K562 (cell line): ENCODE measurements at regions not wholly inside any gene's neighbourhood (a gene's known extent, or its start where the extent isn't known, plus 50 kb on each side); places are given as distances from the start of the nearest gene placed in this dataset.

Source experiments
- ARID3B ChIP-seq: fragments of 250-450 bp; sonication (Bioruptor Pico); IDR thresholded peaks from 2 replicates; pipeline ENCODE4 v1.4.0; 2020; ENCODE audit warnings: borderline replicate concordance
- CBX3 ChIP-seq, 2 experiments: IDR thresholded peaks; 1 replicate in 1 of 2; 2 replicates in 1 of 2; pipeline ENCODE4 v1.6.1; 2012; ENCODE audit warnings: inconsistent platforms in 2 of 2, low read length in 2 of 2, borderline replicate concordance in 1 of 2, control low read depth in 1 of 2
- ILF3 ChIP-seq: fragments of 450-650 bp; IDR thresholded peaks from 2 replicates; pipeline ENCODE4 v1.6.1; 2018; ENCODE audit warnings: antibody characterized with exemption, mild to moderate bottlenecking, moderate library complexity, borderline replicate concordance
- MNT ChIP-seq, 2 experiments: fragments of 450-650 bp; conservative IDR thresholded peaks; 2 replicates each; pipeline ENCODE4 v1.6.1; 2017; ENCODE audit warnings: mild to moderate bottlenecking in 2 of 2, moderate library complexity in 2 of 2
- RUNX1 ChIP-seq: sonication (generic); IDR thresholded peaks from 2 replicates; pipeline ENCODE4 v1.6.1; 2016; ENCODE audit warnings: antibody characterized with exemption, low read depth
- SOX6 ChIP-seq: fragments of 450-650 bp; IDR thresholded peaks from 2 replicates; pipeline ENCODE4 v1.6.1; 2014; ENCODE audit warnings: mild to moderate bottlenecking
- TRIM28 ChIP-seq: fragments of 450-650 bp; IDR thresholded peaks from 2 replicates; pipeline ENCODE4 v1.6.1; 2017
- TF ChIP-seq, protein P1 (sequence below), 3 experiments: IDR thresholded peaks in 2 of 3; conservative IDR thresholded peaks in 1 of 3; 2 replicates each; pipeline ENCODE4 v1.5.1; 2011 to 2012; ENCODE audit warnings: low read length in 3 of 3, mild to moderate bottlenecking in 3 of 3, control low read depth in 2 of 3, improper control_type of control experiment in 1 of 3, inconsistent platforms in 1 of 3, low read depth in 1 of 3, mixed read lengths in 1 of 3, moderate library complexity in 1 of 3; ENCODE audit not compliant: insufficient read depth in 2 of 3

DNA sequence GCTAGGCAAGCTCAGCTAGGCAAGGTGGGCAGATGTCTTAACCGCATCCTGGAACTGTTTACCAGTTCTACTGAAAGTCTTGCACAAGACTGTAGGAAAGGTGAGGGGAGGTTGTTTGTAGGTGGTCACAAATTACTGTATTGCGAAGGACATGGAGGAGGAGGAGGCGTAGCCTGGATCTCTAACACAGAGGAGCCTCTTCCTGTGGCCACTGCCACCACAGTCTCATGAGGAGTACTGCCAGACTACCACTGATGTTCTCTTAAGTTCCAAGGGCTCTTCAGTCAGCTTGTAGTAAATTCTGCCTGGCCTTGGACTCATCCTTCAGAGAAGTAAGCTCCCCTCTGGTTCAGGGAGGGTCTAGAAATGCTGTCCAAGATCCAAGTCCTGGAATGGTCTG, 258.6 kb downstream of the FAT4 start:
- TF ChIP-seq MNT (conservative IDR thresholded peaks at IDR 0.05) (no peak), ARID3B (CRISPR knock-in tag) (no peak), CBX3 (IDR thresholded peaks at IDR 0.05; ENCODE audit: borderline replicate concordance in 1 of 2, low read length in 2 of 2) (no peak), RUNX1 (no peak), ILF3 (no peak), TRIM28 (no peak), SOX6 (no peak)
- TF ChIP-seq, protein P1, sequence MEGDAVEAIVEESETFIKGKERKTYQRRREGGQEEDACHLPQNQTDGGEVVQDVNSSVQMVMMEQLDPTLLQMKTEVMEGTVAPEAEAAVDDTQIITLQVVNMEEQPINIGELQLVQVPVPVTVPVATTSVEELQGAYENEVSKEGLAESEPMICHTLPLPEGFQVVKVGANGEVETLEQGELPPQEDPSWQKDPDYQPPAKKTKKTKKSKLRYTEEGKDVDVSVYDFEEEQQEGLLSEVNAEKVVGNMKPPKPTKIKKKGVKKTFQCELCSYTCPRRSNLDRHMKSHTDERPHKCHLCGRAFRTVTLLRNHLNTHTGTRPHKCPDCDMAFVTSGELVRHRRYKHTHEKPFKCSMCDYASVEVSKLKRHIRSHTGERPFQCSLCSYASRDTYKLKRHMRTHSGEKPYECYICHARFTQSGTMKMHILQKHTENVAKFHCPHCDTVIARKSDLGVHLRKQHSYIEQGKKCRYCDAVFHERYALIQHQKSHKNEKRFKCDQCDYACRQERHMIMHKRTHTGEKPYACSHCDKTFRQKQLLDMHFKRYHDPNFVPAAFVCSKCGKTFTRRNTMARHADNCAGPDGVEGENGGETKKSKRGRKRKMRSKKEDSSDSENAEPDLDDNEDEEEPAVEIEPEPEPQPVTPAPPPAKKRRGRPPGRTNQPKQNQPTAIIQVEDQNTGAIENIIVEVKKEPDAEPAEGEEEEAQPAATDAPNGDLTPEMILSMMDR (IDR thresholded peaks at IDR 0.05 in 2 of 3, conservative IDR thresholded peaks at IDR 0.05 in 1 of 3; ENCODE audit: insufficient read depth in 2 of 3, low read depth in 1 of 3, low read length in 3 of 3), result no peak
